ENCODE measurements at regions not wholly inside any gene's neighbourhood (a gene's known extent, or its start where the extent isn't known, plus 50 kb on each side); places are given as distances from the start of the nearest gene placed in this dataset.

GRCh38 chrX:39401483-39402110 is 600.3 kb downstream of the MID1IP1 start:
- Mint-ChIP-seq H3K36me3 (ENCODE audit: low read depth) (no peaks in the 10 kb centered on the region), H3K27ac (no peak overlapping the region), H3K4me3 (no peak overlapping the region), H3K4me1 (ENCODE audit: low read depth) (no peaks in the 10 kb centered on the region), H3K9me3 (no peaks in the 10 kb centered on the region), H3K27me3 (ENCODE audit: low read depth) (no peaks in the 10 kb centered on the region)

GRCh38 chrX:39402158-39402557 is 600.9 kb downstream of the MID1IP1 start:
- Mint-ChIP-seq H3K27ac (no peak overlapping the region), H3K27me3 (ENCODE audit: low read depth) (no peaks in the 10 kb centered on the region), H3K4me1 (ENCODE audit: low read depth) (no peaks in the 10 kb centered on the region), H3K4me3 (no peak overlapping the region), H3K9me3 (no peaks in the 10 kb centered on the region), H3K36me3 (ENCODE audit: low read depth) (no peaks in the 10 kb centered on the region)

- Mint-ChIP-seq H3K27me3 (ENCODE audit: low read depth) (no peaks in the 10 kb centered on the region), H3K4me3 (no peak overlapping the region), H3K9me3 (no peaks in the 10 kb centered on the region), H3K27ac (no peak overlapping the region), H3K4me1 (ENCODE audit: low read depth) (no peaks in the 10 kb centered on the region), H3K36me3 (ENCODE audit: low read depth) (no peaks in the 10 kb centered on the region)
These were observed 605.5 kb downstream of the MID1IP1 start for GRCh38 chrX:39406799-39407198.

GRCh38 chrX:39409246-39409917 is 608.1 kb downstream of the MID1IP1 start:
- Mint-ChIP-seq H3K27me3 (ENCODE audit: low read depth) (no peaks in the 10 kb centered on the region), H3K27ac (no peak overlapping the region), H3K36me3 (ENCODE audit: low read depth) (no peaks in the 10 kb centered on the region), H3K4me3 (no peak overlapping the region), H3K4me1 (ENCODE audit: low read depth) (no peaks in the 10 kb centered on the region), H3K9me3 (peaks cover 5% of the 10 kb centered on the region)

- Mint-ChIP-seq H3K4me3 (no peak overlapping the region), H3K27me3 (ENCODE audit: low read depth) (no peaks in the 10 kb centered on the region), H3K36me3 (ENCODE audit: low read depth) (no peaks in the 10 kb centered on the region), H3K9me3 (peaks cover 5% of the 10 kb centered on the region), H3K4me1 (ENCODE audit: low read depth) (peaks cover 6% of the 10 kb centered on the region), H3K27ac (no peak overlapping the region)
These were observed 613.1 kb downstream of the MID1IP1 start for GRCh38 chrX:39414290-39414854.

- Mint-ChIP-seq H3K4me3 (no peak overlapping the region), H3K36me3 (ENCODE audit: low read depth) (no peaks in the 10 kb centered on the region), H3K9me3 (peaks cover 5% of the 10 kb centered on the region), H3K27me3 (ENCODE audit: low read depth) (no peaks in the 10 kb centered on the region), H3K27ac (no peak overlapping the region), H3K4me1 (ENCODE audit: low read depth) (peaks cover 6% of the 10 kb centered on the region)
These were observed 615.4 kb downstream of the MID1IP1 start for GRCh38 chrX:39416547-39417260.

- Mint-ChIP-seq H3K4me1 (ENCODE audit: low read depth) (peaks cover 6% of the 10 kb centered on the region), H3K27me3 (ENCODE audit: low read depth) (no peaks in the 10 kb centered on the region), H3K36me3 (ENCODE audit: low read depth) (no peaks in the 10 kb centered on the region), H3K4me3 (no peak overlapping the region), H3K9me3 (peaks cover 5% of the 10 kb centered on the region), H3K27ac (no peak overlapping the region)
These were observed 617.0 kb downstream of the MID1IP1 start for GRCh38 chrX:39418254-39418704.

GRCh38 chrX:39418731-39419638 is 617.7 kb downstream of the MID1IP1 start:
- Mint-ChIP-seq H3K36me3 (ENCODE audit: low read depth) (no peaks in the 10 kb centered on the region), H3K27ac (no peak overlapping the region), H3K9me3 (no peaks in the 10 kb centered on the region), H3K4me1 (ENCODE audit: low read depth) (peaks cover 6% of the 10 kb centered on the region), H3K4me3 (no peak overlapping the region), H3K27me3 (ENCODE audit: low read depth) (no peaks in the 10 kb centered on the region)

GRCh38 chrX:39421006-39421405 is 619.7 kb downstream of the MID1IP1 start:
- Mint-ChIP-seq H3K9me3 (no peaks in the 10 kb centered on the region), H3K27me3 (ENCODE audit: low read depth) (no peaks in the 10 kb centered on the region), H3K4me3 (no peak overlapping the region), H3K36me3 (ENCODE audit: low read depth) (no peaks in the 10 kb centered on the region), H3K4me1 (ENCODE audit: low read depth) (peaks cover 8% of the 10 kb centered on the region), H3K27ac (no peak overlapping the region)

- Mint-ChIP-seq H3K4me3 (no peak overlapping the region), H3K4me1 (ENCODE audit: low read depth) (peaks cover 16% of the 10 kb centered on the region), H3K36me3 (ENCODE audit: low read depth) (no peaks in the 10 kb centered on the region), H3K27ac (peak overlapping the region; percentile 53), H3K27me3 (ENCODE audit: low read depth) (no peaks in the 10 kb centered on the region), H3K9me3 (no peaks in the 10 kb centered on the region)
These were observed 624.0 kb downstream of the MID1IP1 start for GRCh38 chrX:39425124-39425806.

GRCh38 chrX:39426101-39426500 is 624.8 kb downstream of the MID1IP1 start:
- no peaks in the 10 kb centered on the region for H3K27me3 Mint-ChIP-seq (ENCODE audit: low read depth)
- H3K4me1 Mint-ChIP-seq (ENCODE audit: low read depth): peaks cover 16% of the 10 kb centered on the region
- H3K27ac Mint-ChIP-seq: no peak overlapping the region

GRCh38 chrX:39427492-39427891 is 626.2 kb downstream of the MID1IP1 start:
- H3K36me3 Mint-ChIP-seq (ENCODE audit: low read depth): no peaks in the 10 kb centered on the region
- H3K27ac Mint-ChIP-seq: peak overlapping the region; percentile 44
- H3K27me3 Mint-ChIP-seq (ENCODE audit: low read depth): no peaks in the 10 kb centered on the region
- H3K9me3 Mint-ChIP-seq: no peaks in the 10 kb centered on the region
- H3K4me3 Mint-ChIP-seq: no peak overlapping the region
- peaks cover 16% of the 10 kb centered on the region for H3K4me1 Mint-ChIP-seq (ENCODE audit: low read depth)

More at GRCh38 chrX:39426101-39426500, 624.8 kb downstream of the MID1IP1 start:
- H3K36me3 Mint-ChIP-seq (ENCODE audit: low read depth): no peaks in the 10 kb centered on the region
- no peaks in the 10 kb centered on the region for H3K9me3 Mint-ChIP-seq
- no peak overlapping the region for H3K4me3 Mint-ChIP-seq

- H3K4me3 Mint-ChIP-seq: no peak overlapping the region
- H3K27ac Mint-ChIP-seq: peak overlapping the region; percentile 44
- peaks cover 16% of the 10 kb centered on the region for H3K4me1 Mint-ChIP-seq (ENCODE audit: low read depth)
- no peaks in the 10 kb centered on the region for H3K36me3 Mint-ChIP-seq (ENCODE audit: low read depth)
- no peaks in the 10 kb centered on the region for H3K27me3 Mint-ChIP-seq (ENCODE audit: low read depth)
- no peaks in the 10 kb centered on the region for H3K9me3 Mint-ChIP-seq
These were observed 626.6 kb downstream of the MID1IP1 start for GRCh38 chrX:39427906-39428305.
